Type B pancreatic cell (in vitro differentiated cells): ENCODE measurements at regions not wholly inside any gene's neighbourhood (a gene's known extent, or its start where the extent isn't known, plus 50 kb on each side); places are given as distances from the start of the nearest gene placed in this dataset.

Source experiments
- DNase-seq: peaks from one replicate; pipeline ENCODE4 v3.0.0; 2021; ENCODE audit warnings: mixed read lengths; ENCODE audit not compliant: unreplicated experiment; ENCODE audit errors: extremely low spot score
- H3K27ac Mint-ChIP-seq: 2 replicates; pipeline ENCODE4 v1.8.0; 2021; ENCODE audit warnings: mild to moderate bottlenecking, mixed read lengths
- H3K27me3 Mint-ChIP-seq: 2 replicates; pipeline ENCODE4 v1.8.0; 2021; ENCODE audit warnings: mixed read lengths
- H3K36me3 Mint-ChIP-seq: 2 replicates; pipeline ENCODE4 v1.8.0; 2021; ENCODE audit warnings: mixed read lengths
- H3K4me1 Mint-ChIP-seq: one replicate; pipeline ENCODE4 v1.8.0; 2021; ENCODE audit warnings: mixed read lengths; ENCODE audit not compliant: unreplicated experiment
- H3K4me3 Mint-ChIP-seq: 2 replicates; pipeline ENCODE4 v1.8.0; 2021; ENCODE audit warnings: mild to moderate bottlenecking, mixed read lengths
- H3K9me3 Mint-ChIP-seq: 2 replicates; pipeline ENCODE4 v1.8.0; 2021; ENCODE audit warnings: mixed read lengths
- CTCF ChIP-seq: fragments of 200-600 bp; sonication (generic); conservative IDR thresholded peaks from 2 replicates; pipeline ENCODE4 v1.5.0; 2021; ENCODE audit warnings: antibody characterized with exemption, mild to moderate bottlenecking

GRCh38 chr13:61162636-61163035 is 253.0 kb downstream of the PCDH20 start:
- DNase-seq, result no peak
- TF ChIP-seq CTCF, result no peak
- Mint-ChIP-seq H3K27ac (no peak overlapping the region), H3K36me3 (no peaks in the 10 kb centered on the region), H3K9me3 (no peaks in the 10 kb centered on the region), H3K4me3 (no peak overlapping the region), H3K4me1 (no peaks in the 10 kb centered on the region), H3K27me3 (no peaks in the 10 kb centered on the region)

- Mint-ChIP-seq H3K27ac (no peak overlapping the region), H3K4me3 (no peak overlapping the region), H3K4me1 (no peaks in the 10 kb centered on the region), H3K27me3 (no peaks in the 10 kb centered on the region), H3K36me3 (no peaks in the 10 kb centered on the region), H3K9me3 (no peaks in the 10 kb centered on the region)
- TF ChIP-seq CTCF, result no peak
- no peak for DNase-seq
Observed at GRCh38 chr13:61162106-61162505, 253.5 kb downstream of the PCDH20 start.

- no peaks in the 10 kb centered on the region for H3K4me1 Mint-ChIP-seq
- TF ChIP-seq CTCF, result no peak
- H3K4me3 Mint-ChIP-seq, result no peak overlapping the region
- no peaks in the 10 kb centered on the region for H3K9me3 Mint-ChIP-seq
- no peaks in the 10 kb centered on the region for H3K36me3 Mint-ChIP-seq
- no peak overlapping the region for H3K27ac Mint-ChIP-seq
- DNase-seq, result no peak
- no peaks in the 10 kb centered on the region for H3K27me3 Mint-ChIP-seq
Observed at GRCh38 chr13:61156753-61157152, 258.9 kb downstream of the PCDH20 start.

- H3K27ac Mint-ChIP-seq, result no peak overlapping the region
Observed at GRCh38 chr13:61151062-61151461, 264.6 kb downstream of the PCDH20 start.

GRCh38 chr13:61149331-61149730 is 266.3 kb downstream of the PCDH20 start:
- Mint-ChIP-seq H3K4me3 (no peak overlapping the region), H3K27ac (no peak overlapping the region), H3K27me3 (no peaks in the 10 kb centered on the region), H3K36me3 (no peaks in the 10 kb centered on the region), H3K4me1 (peaks cover 8% of the 10 kb centered on the region), H3K9me3 (no peaks in the 10 kb centered on the region)
- DNase-seq, result no peak
- no peak for TF ChIP-seq CTCF

More at GRCh38 chr13:61151062-61151461, 264.6 kb downstream of the PCDH20 start:
- Mint-ChIP-seq H3K9me3 (no peaks in the 10 kb centered on the region), H3K4me3 (no peak overlapping the region), H3K36me3 (no peaks in the 10 kb centered on the region), H3K27me3 (no peaks in the 10 kb centered on the region), H3K4me1 (peaks cover 8% of the 10 kb centered on the region)
- no peak for TF ChIP-seq CTCF
- no peak for DNase-seq

GRCh38 chr13:61148691-61149315 is 266.8 kb downstream of the PCDH20 start:
- H3K27me3 Mint-ChIP-seq, result no peaks in the 10 kb centered on the region
- no peak overlapping the region for H3K27ac Mint-ChIP-seq
- H3K4me3 Mint-ChIP-seq, result no peak overlapping the region
- no peak for TF ChIP-seq CTCF
- H3K9me3 Mint-ChIP-seq, result no peaks in the 10 kb centered on the region
- no peaks in the 10 kb centered on the region for H3K36me3 Mint-ChIP-seq
- DNase-seq, result no peak
- peaks cover 8% of the 10 kb centered on the region for H3K4me1 Mint-ChIP-seq
